ENCODE measurements at regions not wholly inside any gene's neighbourhood (a gene's known extent, or its start where the extent isn't known, plus 50 kb on each side); places are given as distances from the start of the nearest gene placed in this dataset.

- TF ChIP-seq, protein P1, sequence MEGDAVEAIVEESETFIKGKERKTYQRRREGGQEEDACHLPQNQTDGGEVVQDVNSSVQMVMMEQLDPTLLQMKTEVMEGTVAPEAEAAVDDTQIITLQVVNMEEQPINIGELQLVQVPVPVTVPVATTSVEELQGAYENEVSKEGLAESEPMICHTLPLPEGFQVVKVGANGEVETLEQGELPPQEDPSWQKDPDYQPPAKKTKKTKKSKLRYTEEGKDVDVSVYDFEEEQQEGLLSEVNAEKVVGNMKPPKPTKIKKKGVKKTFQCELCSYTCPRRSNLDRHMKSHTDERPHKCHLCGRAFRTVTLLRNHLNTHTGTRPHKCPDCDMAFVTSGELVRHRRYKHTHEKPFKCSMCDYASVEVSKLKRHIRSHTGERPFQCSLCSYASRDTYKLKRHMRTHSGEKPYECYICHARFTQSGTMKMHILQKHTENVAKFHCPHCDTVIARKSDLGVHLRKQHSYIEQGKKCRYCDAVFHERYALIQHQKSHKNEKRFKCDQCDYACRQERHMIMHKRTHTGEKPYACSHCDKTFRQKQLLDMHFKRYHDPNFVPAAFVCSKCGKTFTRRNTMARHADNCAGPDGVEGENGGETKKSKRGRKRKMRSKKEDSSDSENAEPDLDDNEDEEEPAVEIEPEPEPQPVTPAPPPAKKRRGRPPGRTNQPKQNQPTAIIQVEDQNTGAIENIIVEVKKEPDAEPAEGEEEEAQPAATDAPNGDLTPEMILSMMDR (conservative IDR thresholded peaks at IDR 0.05; ENCODE audit: control insufficient read depth, insufficient read depth, low read depth, low read length): no peak
- no peak overlapping the region for H3K4me3 ChIP-seq (ENCODE audit: control insufficient read depth, low read depth, low read length)
- no peak for DNase-seq (ENCODE audit: low read depth)
Measured at GRCh38 chr10:60649485-60650377, 128.5 kb upstream of the CDK1 start.

GRCh38 chr10:60648761-60649160 is 129.5 kb upstream of the CDK1 start:
- H3K4me3 ChIP-seq (ENCODE audit: control insufficient read depth, low read depth, low read length): no peak overlapping the region
- TF ChIP-seq, protein P1 (conservative IDR thresholded peaks at IDR 0.05; ENCODE audit: control insufficient read depth, insufficient read depth, low read depth, low read length): no peak
- DNase-seq (ENCODE audit: low read depth): no peak

DNA sequence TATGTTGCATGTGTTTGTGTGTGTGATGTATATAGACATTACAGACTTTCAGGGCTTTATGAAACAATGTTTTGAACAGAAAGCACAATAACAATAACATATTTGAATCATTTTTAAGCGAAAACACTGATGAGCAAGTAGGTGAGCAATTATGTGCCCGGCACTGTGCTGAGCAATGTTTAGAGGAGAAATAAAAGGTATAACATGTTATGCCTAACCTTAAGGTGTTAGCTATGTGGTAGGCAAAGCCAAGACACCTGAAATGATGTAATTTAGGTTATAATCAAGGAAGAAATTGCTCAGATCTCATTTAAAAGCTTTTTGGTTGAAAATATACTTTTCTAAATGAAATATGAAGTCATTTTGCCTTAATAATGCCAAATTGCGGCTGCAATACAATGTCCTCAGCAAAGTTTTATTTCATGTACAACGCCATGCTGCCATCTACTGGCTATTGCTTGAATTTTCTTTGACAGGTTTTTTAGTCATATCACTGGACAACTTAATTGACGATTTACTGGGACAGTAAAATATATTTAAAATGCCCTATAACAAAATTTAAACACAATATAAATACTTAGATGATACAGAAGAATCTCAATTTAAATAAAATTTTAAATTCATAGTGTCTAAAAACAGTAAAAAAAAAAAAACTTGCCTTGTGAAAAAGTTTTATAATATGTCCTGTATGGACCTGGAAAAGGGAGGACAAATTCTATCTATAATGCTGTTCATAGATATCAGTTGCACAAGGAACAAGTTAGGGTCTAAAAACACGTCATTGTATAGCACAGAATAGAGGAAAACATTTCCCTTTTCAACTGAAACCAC is 131.1 kb upstream of the CDK1 start:
- DNase-seq (ENCODE audit: low read depth): peak; percentile 68
- TF ChIP-seq, protein P1 (conservative IDR thresholded peaks at IDR 0.05; ENCODE audit: control insufficient read depth, insufficient read depth, low read depth, low read length): peak; percentile 71
- H3K4me3 ChIP-seq (ENCODE audit: control insufficient read depth, low read depth, low read length): no peak overlapping the region

DNA sequence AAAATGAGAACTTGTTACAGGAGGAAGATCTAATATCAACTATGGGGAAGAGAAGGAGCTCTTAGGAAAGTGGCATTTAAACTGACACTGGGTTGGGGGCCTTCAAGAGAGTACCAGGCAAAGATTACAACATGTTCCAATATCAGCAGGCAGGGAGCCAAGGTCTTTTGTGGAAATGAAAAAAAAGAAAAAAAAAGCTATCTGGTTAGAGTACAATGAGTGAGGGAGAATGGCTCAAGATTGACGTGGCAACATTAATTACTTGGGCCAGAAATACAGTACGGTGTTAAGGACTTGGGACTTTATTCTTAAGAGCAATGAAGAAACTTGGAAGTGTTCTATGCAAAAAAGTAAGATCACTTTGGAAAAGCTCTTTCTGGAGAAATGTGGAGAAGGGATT is 132.3 kb upstream of the CDK1 start:
- no peak overlapping the region for H3K4me3 ChIP-seq (ENCODE audit: control insufficient read depth, low read depth, low read length)
- TF ChIP-seq, protein P1 (conservative IDR thresholded peaks at IDR 0.05; ENCODE audit: control insufficient read depth, insufficient read depth, low read depth, low read length): no peak
- no peak for DNase-seq (ENCODE audit: low read depth)

DNA sequence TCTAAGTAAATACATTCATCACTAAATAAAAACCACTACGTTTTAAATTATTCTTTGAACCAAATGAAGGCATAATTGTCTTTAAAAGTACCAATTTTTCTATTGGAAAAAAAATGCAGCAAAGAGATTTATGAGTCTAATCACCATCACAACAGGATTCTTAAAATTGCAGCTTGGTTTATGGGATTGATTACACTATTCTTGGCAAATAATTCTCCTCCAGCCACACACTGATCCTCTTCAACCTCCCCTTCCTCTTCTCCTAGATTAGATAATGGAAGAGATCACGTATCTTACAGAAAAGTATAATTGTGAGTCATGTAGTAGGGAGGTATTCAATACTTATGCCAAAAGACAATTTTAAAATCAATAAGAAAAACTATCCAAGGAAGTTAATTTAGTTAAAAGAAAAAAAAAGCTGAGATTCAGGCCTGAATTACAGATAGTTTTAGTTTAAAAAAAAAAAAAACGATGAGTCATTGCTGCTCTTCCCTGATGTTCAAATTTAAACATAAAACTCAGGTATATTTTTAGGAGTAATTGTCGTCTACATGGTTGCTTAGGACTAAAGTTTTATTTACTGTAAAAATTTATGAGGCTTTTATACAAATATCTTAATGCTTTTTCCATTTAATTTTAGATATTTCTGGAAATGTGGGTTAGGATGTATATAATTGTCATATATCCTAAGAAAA is 133.7 kb upstream of the CDK1 start:
- TF ChIP-seq, protein P1 (conservative IDR thresholded peaks at IDR 0.05; ENCODE audit: control insufficient read depth, insufficient read depth, low read depth, low read length): no peak
- no peak overlapping the region for H3K4me3 ChIP-seq (ENCODE audit: control insufficient read depth, low read depth, low read length)
- no peak for DNase-seq (ENCODE audit: low read depth)

- DNase-seq (ENCODE audit: low read depth): no peak
- TF ChIP-seq, protein P1 (conservative IDR thresholded peaks at IDR 0.05; ENCODE audit: control insufficient read depth, insufficient read depth, low read depth, low read length): no peak
- no peak overlapping the region for H3K4me3 ChIP-seq (ENCODE audit: control insufficient read depth, low read depth, low read length)
Measured at GRCh38 chr10:60643874-60644273, 134.4 kb upstream of the CDK1 start.
